ENCODE measurements at regions not wholly inside any gene's neighbourhood (a gene's known extent, or its start where the extent isn't known, plus 50 kb on each side); places are given as distances from the start of the nearest gene placed in this dataset.

DNA sequence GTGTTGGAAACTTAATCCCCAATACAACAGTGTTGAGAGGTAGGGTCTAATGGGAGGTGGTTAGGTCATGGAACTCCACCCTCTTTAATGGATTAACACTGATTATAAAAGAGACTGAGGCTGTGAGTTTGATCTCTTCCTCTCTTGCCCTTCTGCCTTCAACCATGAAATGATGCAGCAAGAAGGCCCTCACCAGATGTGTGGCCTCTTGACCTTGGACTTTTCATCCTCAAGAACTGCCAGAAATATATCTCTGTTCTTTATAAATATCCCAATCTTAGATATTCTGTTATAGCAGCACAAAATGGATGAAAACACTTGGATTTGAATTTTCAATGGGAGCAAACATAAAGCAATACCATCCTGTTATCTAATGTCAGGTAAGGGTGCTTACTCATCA is 67.6 kb downstream of the NMUR2 start:
- no peak for DNase-seq (ENCODE audit: low read depth in 2 of 3, low spot score in 2 of 3)

DNA sequence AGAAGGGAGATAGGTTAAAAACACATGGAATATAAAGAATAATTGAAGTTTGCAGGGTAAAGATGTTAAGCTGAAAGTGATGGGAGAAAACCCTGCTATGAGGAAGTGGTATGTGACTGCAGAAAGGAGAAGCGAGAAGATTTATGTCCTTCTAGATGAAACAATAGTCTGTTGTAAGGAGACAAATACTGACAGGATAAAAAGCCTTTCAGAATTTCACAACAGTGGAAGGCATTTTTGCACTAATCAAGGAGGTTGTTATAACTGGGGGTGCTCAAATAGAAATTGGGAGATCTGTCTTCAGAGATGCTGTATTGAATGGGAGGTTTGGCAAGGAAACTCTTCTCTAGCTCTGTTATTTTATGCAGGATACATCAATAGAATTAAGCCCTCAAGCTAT is 69.6 kb downstream of the NMUR2 start:
- no peak for DNase-seq (ENCODE audit: low read depth in 2 of 3, low spot score in 2 of 3)

DNA sequence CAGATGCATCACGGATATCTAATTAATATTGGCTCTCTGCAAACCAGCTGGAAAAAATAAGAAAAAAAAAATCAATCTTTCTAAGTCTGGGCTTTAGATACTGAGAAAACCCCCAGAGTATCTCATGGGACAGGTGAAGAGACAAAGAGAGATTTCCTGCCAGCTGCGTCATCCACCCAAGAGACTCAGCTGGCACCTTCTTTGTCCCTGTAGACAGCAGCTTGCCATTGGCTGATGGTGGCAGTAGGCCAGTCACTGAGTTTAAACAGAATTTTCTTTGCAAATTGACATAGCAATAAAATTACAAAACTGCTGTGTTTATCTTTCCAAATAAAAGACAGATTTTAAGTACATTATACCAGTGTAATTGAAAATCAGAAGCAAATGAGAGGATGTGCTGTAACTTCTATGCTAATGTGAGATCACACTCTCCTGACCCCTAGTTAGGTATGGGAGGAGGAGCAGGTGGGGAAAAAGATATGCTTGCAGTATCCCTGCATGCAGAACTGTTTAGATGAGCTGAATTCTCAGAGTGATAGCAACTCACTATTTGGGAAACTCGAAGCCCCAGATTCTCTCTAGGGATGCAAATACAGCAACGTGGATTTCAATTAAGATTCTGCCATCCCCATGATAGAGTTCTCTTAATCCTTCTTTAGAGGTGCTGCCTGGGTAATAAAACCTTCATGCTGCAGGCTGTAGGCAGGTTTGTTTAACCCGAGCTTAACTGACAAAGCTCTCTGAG is 72.2 kb downstream of the NMUR2 start:
- DNase-seq (ENCODE audit: low read depth in 2 of 3, low spot score in 2 of 3): no peak

DNA sequence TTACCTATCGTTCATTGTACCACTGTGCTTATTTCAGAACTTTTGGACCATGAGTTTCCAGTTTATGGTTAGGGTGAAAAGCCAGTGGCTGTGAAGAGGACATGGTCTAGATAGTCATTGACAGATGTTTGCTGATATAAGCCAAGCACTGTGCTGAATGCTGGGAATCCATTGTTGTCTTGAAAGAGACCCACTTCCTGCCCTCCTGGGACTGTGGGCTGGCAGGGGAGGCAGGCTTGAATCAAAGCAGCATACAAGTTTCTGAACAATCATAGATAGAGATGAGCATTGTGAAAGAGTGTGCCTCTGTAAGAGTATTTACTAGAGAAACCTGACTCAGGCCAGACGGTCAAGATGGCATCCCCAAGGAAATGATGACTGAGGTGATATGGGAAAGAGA is 73.4 kb downstream of the NMUR2 start:
- no peak for DNase-seq (ENCODE audit: low read depth in 2 of 3, low spot score in 2 of 3)

DNA sequence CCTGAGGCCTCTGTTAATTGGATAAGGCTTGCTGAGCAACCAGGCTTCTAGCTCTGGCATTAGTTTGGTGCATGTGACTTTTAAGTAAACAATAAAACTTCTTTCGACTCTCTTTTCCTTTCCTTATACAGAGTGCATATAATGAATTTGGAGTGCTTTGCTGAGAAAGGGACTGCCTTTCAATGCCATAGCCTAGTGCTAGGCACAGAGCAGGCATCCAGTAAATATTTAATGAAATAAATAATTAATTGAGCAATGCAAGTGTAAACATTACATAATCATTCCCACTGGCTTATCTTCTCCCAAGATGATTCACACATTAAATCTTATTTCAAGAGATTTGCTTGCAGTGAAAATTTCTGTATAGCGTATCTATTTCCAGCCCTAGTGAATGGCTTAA is 74.1 kb downstream of the NMUR2 start:
- DNase-seq (ENCODE audit: low read depth in 2 of 3, low spot score in 2 of 3): no peak

DNA sequence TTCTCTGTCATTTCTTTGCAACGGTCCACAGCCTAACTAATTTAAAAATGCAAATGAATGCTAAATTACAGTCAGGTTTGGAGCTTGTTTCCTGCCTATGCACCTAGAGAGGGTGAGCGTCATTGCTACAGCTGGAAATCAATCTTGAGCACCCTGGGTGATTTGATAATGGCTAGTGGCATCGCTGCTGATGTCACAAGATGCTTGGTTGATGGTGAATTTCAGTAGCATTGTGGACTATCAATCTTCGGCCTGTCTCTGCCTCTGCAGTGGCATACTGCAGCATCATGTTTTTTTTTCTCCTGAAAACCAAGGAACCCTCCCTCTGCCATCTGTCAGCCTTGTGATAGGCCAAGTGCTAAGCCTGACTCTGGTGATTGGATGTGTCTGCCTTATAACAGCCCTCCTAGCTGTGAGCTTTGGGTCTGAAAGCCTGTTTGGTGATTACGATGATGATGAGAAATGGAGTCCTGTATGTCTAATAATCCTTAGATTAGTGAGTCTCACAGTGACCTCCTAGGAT is 75.3 kb downstream of the NMUR2 start:
- DNase-seq (ENCODE audit: low read depth in 2 of 3, low spot score in 2 of 3): no peak

DNA sequence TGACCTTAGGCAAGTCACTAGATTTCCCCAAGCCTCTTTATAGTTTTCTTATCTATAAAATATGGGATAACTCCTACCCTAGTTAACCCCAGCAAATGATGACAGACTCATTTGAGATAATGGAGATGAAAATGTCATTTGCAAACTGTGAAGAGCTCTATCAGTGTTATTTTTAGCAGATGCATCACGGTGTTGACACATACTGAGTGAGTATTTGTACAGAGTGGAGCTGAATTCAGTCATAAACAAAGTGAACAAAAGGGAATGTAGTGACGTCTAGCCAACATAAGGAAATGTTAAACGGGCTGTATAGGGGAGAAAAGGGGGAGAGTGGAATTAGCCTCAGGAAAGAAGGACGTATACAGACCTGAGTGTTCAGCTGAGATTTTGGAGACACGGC is 75.9 kb downstream of the NMUR2 start:
- DNase-seq (ENCODE audit: low read depth in 2 of 3, low spot score in 2 of 3): no peak

DNA sequence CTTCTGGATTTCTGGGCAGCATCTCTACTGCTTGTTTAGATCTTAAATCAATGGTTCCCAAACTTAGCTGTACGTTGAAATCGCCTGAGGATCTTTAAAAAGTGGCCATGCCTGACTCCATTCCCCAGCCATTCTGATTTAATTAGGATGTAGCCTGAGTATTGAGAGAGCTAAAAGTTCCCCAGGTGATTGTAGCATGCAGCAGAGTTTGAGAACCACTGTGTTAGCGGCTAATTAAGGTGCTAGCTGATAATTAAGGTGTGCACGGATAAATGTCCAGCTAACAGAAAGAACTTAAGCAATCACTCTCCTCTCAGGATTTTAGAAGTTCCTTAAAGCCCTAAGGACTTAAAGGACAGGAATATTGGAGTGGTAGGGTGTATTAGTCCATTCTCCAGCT is 89.1 kb downstream of the NMUR2 start:
- no peak for DNase-seq (ENCODE audit: low read depth in 2 of 3, low spot score in 2 of 3)

DNA sequence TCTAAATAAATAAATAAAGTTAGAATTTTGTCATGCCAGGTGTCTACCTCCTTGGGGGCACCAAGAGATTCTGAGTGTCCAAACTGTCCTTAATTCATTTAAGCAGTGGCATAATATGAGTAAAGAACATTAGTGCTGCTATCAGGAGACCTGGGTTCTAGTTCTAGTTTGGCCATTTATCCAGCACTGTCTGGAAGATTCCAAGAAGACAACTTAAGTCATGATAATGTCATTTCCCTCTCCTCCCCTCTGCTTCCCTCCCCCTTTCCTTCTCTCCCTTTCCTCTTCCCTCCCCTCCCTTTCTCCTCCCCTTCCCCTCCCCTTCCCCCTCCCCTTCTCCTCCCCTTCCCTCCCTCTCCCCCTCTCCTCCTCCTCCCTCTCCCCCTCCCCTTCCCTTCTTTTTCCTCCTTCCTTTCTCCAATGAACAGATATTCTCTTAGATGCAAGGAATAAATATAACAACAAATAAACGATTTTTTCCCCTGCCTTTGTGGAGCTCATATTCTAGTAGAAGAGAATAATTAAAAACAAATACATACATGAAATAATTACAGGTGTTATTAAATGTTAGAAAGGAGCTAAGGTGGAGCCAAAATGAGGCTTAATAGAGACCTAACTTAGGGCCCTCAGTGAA is 90.8 kb downstream of the NMUR2 start:
- DNase-seq (ENCODE audit: low read depth in 2 of 3, low spot score in 2 of 3): no peak

DNA sequence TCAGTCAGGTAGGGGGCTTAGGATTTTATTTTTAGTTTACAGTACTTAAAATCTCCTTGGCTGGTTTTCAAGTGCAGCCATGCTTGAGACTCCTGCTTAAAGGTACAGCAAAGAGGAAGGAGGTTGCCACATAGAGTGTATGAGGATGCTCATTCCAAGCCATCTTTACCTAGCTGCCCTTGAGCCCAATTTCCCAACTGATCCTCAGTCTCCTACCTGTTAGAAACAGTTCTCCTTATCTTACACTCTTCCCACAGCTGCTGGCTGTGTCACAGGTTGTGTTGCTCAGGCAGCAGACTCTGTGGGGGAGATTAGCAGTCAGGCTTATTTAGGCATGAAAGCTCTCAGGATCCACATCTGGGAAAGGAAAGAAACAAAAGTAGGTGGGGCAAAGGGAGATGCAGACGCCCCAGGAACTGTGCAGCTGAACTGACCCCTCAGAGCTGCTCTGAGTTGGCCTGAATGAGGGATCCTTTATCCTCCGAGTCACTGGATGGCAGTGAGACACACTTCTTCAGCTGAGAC is 95.1 kb downstream of the NMUR2 start:
- DNase-seq (ENCODE audit: low read depth in 2 of 3, low spot score in 2 of 3): no peak

DNA sequence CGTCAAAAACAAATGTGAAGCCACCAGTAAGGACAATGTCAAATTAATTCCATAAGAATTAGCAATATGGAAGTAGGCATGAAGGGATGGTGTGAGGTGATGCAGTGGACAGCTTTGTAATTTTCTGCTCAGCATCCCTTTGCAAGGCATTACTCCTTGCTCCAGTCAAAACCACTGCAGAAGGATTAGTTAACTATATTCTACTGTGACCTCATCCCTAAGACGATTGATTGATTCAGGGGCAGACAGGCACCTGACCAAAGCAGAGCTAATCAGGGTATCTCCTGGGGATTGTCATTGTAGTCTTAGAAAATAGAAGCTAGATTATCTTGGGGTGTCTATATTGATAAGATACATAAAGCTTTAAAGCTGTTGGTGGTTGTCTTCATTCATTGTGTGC is 98.7 kb downstream of the NMUR2 start:
- DNase-seq (ENCODE audit: low read depth in 2 of 3, low spot score in 2 of 3): no peak

DNA sequence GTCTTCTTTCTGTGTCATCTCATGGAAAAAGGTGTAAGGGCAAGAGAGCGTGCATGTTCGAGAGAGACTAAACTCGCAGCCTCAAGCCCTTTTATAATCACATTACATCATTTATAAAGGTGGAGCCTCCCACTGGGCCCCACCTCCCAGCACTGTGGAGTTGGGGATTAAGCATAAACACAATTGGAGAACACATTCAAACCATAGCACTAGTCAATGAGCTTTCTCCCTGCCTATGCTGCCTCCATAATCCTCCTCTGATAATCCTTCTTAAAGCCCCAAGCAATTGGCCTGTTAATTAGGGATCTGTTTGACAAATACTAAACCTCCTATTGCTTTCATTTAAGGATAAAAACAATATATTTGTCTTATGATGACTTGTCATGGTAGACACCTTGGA is 99.6 kb downstream of the NMUR2 start:
- DNase-seq (ENCODE audit: low read depth in 2 of 3, low spot score in 2 of 3): no peak

DNA sequence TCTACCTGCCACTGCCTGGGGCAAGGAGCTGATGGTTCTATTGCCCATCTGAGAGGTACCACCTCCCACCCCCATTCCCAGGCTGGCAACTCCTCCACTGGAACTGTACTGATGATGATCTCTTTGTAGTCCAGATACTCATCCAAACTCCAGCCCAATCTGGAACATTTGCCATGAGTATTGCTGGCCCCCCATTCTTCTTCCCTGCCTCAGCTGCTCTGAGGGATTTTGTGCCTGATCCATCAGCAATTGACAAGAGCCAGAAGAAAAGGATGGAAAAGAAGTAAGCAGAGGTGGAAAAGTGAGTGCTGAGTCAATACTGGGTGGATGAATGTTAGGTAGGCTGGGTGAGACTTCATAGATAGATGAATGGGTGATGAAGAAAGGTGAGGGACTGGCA is 101.2 kb downstream of the NMUR2 start:
- no peak for DNase-seq (ENCODE audit: low read depth in 2 of 3, low spot score in 2 of 3)

DNA sequence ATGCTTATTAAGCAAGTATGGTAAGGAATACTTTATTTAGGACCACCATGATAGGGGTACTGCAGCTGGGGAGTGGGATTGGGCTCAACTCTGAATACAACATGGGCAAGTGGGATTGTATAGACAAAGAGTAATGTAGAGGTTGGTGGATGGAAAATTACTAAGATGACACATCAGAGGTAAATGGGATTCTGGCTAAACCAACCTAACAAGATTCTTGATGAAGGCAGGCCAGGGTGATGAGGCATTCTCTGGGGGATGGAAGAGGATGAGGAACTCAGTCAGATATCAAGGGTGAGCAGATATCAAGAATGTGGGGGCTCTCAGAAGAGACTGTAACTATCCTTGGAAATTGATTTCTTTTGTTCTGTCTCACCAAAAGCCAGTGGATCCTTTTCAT is 107.2 kb downstream of the NMUR2 start:
- no peak for DNase-seq (ENCODE audit: low read depth in 2 of 3, low spot score in 2 of 3)

DNA sequence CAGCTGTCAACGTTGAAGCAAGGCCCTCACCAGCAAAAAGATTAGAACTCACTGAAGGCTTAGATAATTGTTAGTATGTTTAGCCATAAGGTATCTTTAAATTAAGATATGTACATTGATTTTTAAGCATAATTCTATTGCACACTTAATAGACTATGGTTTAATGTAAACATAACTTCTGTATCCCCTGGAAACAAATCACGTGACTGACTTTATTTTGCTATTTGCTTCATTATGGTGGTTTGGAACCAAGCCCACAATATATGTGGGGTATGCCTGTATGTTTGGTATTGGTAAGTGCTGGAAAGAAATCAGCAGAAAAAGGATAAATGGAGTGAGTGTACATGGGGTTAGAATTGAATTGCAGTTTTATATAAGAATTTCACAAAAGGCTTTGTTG is 111.9 kb downstream of the NMUR2 start:
- DNase-seq (ENCODE audit: low read depth in 2 of 3, low spot score in 2 of 3): no peak

DNA sequence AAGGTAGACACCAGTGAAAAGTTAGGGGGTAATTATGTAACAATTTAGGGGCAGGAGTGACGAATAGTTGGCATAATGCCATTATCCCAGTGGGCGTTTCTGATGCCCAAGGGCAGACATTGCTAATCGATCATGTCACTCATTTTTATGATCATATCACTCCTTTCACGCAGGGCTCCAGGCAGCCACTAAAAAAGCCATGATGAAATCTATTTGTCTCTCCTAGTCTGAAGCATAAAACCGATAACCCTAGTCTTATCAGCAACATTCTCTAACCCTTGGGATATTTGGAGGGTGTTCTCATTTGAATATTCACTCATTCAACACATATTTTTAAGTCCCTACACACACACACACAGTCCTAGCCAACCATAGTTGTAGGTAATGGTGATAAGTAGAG is 114.9 kb downstream of the NMUR2 start:
- DNase-seq (ENCODE audit: low read depth in 2 of 3, low spot score in 2 of 3): no peak

DNA sequence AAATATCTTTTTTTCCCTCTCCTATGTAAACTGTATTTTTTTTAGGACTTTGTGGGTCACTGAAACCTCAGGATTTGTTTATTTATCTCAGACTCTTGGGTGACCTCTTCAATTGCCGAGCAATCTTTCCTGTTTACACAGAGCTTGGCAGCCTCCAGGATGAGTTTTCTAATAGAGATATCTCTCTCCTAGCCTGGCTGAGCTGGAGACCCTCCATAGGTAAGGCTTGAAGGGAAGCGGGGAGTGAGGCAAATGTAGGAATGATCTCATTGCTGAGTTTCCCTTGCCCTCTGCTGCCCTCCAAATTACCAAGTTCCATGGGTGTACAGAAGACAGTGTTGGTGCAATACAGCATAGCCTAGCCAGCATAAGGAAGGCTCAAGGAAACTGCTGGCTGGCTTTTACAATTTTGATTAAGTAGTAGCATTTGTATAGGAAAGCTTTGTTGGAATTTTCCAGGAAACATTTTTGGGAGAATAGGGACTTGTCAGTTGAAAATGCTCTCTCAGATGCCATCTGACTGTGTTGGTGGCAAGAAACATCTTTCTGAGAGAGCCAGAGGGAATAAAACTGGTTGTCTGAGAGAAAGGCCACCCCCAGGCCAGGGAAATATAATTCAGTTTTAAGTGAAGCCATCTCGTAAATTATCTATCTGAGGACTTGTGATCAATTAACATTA is 116.0 kb downstream of the NMUR2 start:
- no peak for DNase-seq (ENCODE audit: low read depth in 2 of 3, low spot score in 2 of 3)

DNA sequence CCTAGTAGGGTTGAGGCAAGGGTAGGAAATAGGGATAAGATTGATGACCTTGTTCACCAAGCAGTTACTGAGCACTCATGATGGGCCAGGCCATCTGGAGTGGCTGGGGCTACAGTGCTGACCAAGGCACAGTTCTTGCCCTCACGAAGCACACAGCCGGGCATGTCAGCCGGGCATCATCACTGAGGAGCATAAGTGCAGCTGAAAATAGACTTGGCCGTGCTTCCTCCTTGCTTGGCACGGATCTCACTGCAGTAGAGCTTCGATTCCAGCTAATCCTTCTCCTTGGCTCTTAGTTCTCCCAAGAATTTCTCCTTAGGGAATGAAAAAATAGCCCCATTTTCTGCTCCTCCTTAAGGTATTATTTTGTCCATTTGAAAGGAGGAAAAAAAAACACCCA is 116.6 kb downstream of the NMUR2 start:
- no peak for DNase-seq (ENCODE audit: low read depth in 2 of 3, low spot score in 2 of 3)

DNA sequence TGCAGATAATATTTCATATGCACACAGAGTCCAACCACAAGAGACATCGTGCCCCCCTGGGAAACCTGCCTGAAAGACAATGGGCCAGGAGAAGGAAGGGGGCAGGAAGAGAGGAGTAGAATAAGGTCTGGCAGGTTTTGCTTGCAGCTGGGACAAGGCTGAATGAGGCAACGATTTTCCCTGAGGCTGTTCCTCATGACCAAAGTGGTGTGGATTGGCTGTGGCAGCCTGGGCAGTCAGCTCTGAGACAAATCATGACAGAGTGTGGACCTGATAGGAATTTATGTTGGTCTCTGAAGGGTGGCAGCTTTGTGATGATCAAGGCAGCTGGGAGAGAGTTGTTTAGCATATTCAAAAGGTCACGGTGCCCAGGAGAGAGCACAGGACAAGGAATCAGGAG is 119.3 kb downstream of the NMUR2 start:
- no peak for DNase-seq (ENCODE audit: low read depth in 2 of 3, low spot score in 2 of 3)

DNA sequence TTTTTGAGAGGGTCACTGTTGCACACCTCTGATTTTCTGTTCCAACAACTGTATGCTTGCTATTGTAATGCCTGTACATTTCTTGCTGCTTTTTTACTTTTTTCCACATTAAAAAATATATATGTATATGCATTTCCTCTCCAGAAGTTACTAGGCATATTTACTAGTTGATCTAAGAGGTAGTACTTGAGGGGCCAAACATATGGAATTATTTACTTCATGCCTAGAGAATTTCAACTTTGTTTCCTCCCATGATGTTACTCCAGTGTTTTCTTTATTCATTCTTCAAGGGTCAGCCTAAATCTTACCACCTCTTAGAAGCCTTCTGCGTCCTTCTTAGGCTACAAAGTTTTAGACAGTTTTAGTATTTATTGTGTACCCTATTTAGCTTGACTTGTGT is 122.7 kb downstream of the NMUR2 start:
- DNase-seq (ENCODE audit: low read depth in 2 of 3, low spot score in 2 of 3): no peak

DNA sequence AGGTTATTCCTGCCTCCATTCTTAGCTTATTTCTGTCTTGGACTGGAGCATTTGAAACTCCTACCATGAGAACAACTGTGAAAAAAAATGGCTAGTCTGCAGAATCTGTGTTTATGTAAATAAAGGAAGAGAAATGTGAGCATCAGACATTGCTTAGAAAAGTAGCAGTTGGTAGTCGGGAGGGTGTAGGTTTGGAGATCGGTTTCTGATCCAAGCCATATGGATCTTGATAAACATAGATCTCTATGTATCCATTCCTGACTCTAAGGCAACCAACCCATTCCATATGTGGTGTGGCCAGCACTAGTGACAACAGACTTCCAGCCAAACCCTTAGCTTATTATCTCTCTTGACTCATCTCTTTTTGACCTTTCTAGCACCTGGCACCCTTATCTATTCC is 127.1 kb downstream of the NMUR2 start:
- DNase-seq (ENCODE audit: low read depth in 2 of 3, low spot score in 2 of 3): no peak

DNA sequence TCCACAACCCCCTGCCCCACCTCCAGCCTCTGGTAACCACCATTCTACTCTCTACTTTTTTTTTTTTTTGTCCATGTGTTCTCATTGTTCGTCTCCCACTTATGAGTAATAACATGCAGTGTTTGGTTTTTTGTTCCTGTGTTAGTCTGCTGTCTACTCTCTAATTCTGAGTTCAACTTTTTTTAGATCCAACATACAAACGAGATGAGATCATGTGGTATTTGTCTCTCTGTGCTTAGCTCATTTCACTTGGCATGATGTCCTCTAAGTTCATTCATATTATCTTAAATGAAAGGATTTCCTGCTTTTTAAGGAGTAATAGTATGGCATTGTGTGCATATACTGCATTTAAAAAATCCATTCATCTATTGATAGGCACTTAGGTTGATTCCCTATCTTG is 130.9 kb downstream of the NMUR2 start:
- DNase-seq (ENCODE audit: low read depth in 2 of 3, low spot score in 2 of 3): no peak

Data from hematopoietic multipotent progenitor cell (in vitro differentiated cells).